Pancreas (tissue), 10 donors: ENCODE measurements at regions not wholly inside any gene's neighbourhood (a gene's known extent, or its start where the extent isn't known, plus 50 kb on each side); places are given as distances from the start of the nearest gene placed in this dataset.
"Not testable (repeated sequence)": the region's sequence is repeated elsewhere in the genome, so short reads cannot be mapped to it uniquely, and the experiment has no call there.

Experiments
- ATAC-seq, 4 donors: fragments of 200-7000 bp; cut with Tn5 transposase; one replicate each; pipeline versions ENCODE4 v1.8.0 to v1.9.1; 2020; ENCODE audit warnings: mild to moderate bottlenecking in 4 of 4, moderate library complexity in 4 of 4
- DNase-seq, 6 donors: peaks; one replicate each; pipeline ENCODE4 v3.0.0-alpha.2; 2020
- FAIRE-seq: peaks from 2 replicates; lab custom pipeline; 2012; peaks lifted over from hg19 to GRCh38; lab: Jason Lieb, UNC
- H3K27ac ChIP-seq, 4 donors: fragments of 200-600 bp; sonication (generic); 1 replicate in 3 of 4; 2 replicates in 1 of 4; pipeline versions ENCODE4 v1.5.0 to v1.8.0; 2020
- H3K27me3 ChIP-seq, 4 donors: fragments of 200-600 bp; one replicate each; pipeline ENCODE4 v1.8.0; 2021
- H3K36me3 ChIP-seq, 3 donors: fragments of 200-600 bp; sonication (generic) in 1 of 3; one replicate each; pipeline versions ENCODE4 v1.5.0 to v1.8.0; 2020 to 2021
- H3K4me1 ChIP-seq, 3 donors: fragments of 200-600 bp; one replicate each; pipeline ENCODE4 v1.8.0; 2021
- H3K4me3 ChIP-seq, 4 donors: fragments of 200-600 bp; sonication (generic) in 2 of 4; one replicate each; pipeline versions ENCODE4 v1.5.0 to v1.8.0; 2020 to 2021
- H3K9me3 ChIP-seq, 4 donors: fragments of 200-600 bp; one replicate each; pipeline ENCODE4 v1.8.0; 2021
- WGBS, 2 donors: extraction: QIAGEN DNeasy Blood & Tissue Kit; methylation state at CpG; one replicate each; pipeline ENCODE4 v1.1.7; 2013; 5-methylcytosine and 5-hydroxymethylcytosine counted together
- intact Hi-C, 3 donors: fragments of 100-400 bp; cut with DNase I; formaldehyde crosslinking; loops; one replicate each; pipeline versions ENCODE4 v1.11.1 to v1.14.2; 2022
- TF ChIP-seq, protein P1 (sequence below), 4 donors: fragments of 200-600 bp; sonication (generic) in 3 of 4; IDR thresholded peaks; one replicate each; pipeline versions ENCODE4 v1.5.0 to v1.8.0; 2021; ENCODE audit warnings: antibody characterized with exemption in 4 of 4
- donor health status: healthy with polysubstance abuse.
- donor health status: DM: no; HTN: no; CAD: no; lungs with moderate emphysema.
- donor health status: DM: no; HTN: no; CAD: no.
- donor health status: control.
- donor health status: control.
- donor health status: Bipolar disorder and iron deficiency.
- donor health status: DM: yes; HTN: yes; CAD: no.
- donor health status: DM: no; HTN: no; CAD: no.
- donor health status: DM: no; HTN: no; CAD: no.
- donor health status: DM: yes; HTN: yes; CAD: no.

- TF ChIP-seq, protein P1, sequence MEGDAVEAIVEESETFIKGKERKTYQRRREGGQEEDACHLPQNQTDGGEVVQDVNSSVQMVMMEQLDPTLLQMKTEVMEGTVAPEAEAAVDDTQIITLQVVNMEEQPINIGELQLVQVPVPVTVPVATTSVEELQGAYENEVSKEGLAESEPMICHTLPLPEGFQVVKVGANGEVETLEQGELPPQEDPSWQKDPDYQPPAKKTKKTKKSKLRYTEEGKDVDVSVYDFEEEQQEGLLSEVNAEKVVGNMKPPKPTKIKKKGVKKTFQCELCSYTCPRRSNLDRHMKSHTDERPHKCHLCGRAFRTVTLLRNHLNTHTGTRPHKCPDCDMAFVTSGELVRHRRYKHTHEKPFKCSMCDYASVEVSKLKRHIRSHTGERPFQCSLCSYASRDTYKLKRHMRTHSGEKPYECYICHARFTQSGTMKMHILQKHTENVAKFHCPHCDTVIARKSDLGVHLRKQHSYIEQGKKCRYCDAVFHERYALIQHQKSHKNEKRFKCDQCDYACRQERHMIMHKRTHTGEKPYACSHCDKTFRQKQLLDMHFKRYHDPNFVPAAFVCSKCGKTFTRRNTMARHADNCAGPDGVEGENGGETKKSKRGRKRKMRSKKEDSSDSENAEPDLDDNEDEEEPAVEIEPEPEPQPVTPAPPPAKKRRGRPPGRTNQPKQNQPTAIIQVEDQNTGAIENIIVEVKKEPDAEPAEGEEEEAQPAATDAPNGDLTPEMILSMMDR (IDR thresholded peaks at IDR 0.05) = no peak
- ATAC-seq (no peak), DNase-seq (no peak), FAIRE-seq (no peak)
- peaks cover 0 to 10% (median 0%) of the 10 kb centered on the region in 3 donors for H3K4me1 ChIP-seq
- no peaks in the 10 kb centered on the region for H3K36me3 ChIP-seq
- 77 to 85% methylated on average over 6 of the region's 6 CpGs for WGBS, 2 donors
- intact Hi-C loops = no loop called here
- no peaks in the 10 kb centered on the region for H3K27me3 ChIP-seq
- H3K4me3 ChIP-seq = no peak overlapping the region
- no peaks in the 10 kb centered on the region for H3K9me3 ChIP-seq
- no peak overlapping the region for H3K27ac ChIP-seq
Measured at GRCh38 chr16:9633844-9634243, 542.4 kb downstream of the HAPSTR1 start.

DNA sequence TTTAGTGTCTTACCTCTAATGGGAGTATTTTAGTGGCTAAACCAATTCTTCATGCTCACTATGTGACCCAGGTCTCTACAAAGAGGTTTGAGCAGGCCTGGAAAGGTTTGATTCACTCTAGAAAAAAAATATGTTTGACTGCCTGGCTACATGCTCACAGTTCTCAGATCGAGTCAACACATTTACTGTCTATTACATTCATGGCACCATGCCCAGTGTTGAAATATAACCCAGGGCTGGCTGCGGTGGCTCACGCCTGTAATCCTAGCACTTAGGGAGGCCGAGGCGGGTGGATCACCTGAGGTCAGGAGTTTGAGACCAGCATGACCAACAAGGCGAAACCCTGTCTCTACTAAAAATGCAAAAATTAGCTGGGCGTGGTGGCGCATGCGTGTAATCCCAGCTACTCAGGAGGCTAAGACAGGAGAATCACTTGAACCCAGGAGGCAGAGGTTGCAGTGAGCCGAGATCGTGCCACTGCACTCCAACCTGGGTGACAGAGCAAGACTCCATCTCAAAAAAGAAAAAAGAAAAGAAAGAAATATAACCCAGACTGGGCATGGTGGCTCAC, 543.8 kb downstream of the HAPSTR1 start:
- H3K9me3 ChIP-seq, FAIRE-seq, ATAC-seq, H3K27ac ChIP-seq, H3K4me3 ChIP-seq, H3K27me3 ChIP-seq, H3K4me1 ChIP-seq, intact Hi-C loops, H3K36me3 ChIP-seq: not testable (repeated sequence)
- DNase-seq = peak in 1 of 6 donors; percentile 20
- 67 to 68% methylated on average over 11 of the region's 11 CpGs for WGBS, 2 donors

DNA sequence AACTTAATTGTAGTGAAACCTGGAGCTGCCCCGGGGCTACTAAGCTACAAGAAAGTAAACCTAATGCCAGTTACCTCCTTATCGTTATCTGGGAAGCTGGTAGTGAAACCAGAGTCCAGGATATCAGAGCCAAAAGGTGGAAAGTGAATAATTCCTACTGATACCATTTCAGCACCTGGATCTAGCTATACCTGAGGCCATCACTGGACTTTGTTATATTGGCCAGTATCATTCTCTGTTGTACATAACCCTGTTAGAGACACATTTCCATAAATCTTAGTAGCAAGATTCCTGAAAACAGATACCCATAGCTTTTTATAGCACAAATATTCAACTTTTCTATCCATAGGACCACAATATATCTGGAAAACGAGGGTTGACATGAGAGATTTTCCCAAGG, 538.0 kb downstream of the GRIN2A start:
- no peak overlapping the region for H3K4me3 ChIP-seq
- ATAC-seq = no peak
- no peak overlapping the region for H3K27ac ChIP-seq
- DNase-seq = no peak
- intact Hi-C loops = no loop called here
- no peaks in the 10 kb centered on the region for H3K27me3 ChIP-seq
- TF ChIP-seq, protein P1 (IDR thresholded peaks at IDR 0.05) = no peak
- no peaks in the 10 kb centered on the region for H3K36me3 ChIP-seq
- FAIRE-seq = no peak
- no peaks in the 10 kb centered on the region for H3K9me3 ChIP-seq
- 60 to 61% methylated on average over 3 of the region's 3 CpGs for WGBS, 2 donors
- H3K4me1 ChIP-seq = peaks cover 0 to 6% (median 0%) of the 10 kb centered on the region in 3 donors

GRCh38 chr16:9645911-9646310, 536.3 kb downstream of the GRIN2A start:
- Histone ChIP-seq H3K9me3 (no peaks in the 10 kb centered on the region), H3K27me3 (no peaks in the 10 kb centered on the region), H3K36me3 (no peaks in the 10 kb centered on the region), H3K27ac (no peak overlapping the region), H3K4me1 (peaks cover 0 to 6% (median 0%) of the 10 kb centered on the region in 3 donors), H3K4me3 (no peak overlapping the region)
- intact Hi-C loops = no loop called here
- TF ChIP-seq, protein P1 (IDR thresholded peaks at IDR 0.05) = no peak
- no peak for FAIRE-seq
- ATAC-seq = no peak
- WGBS, 2 donors = 92 to 94% methylated on average over 3 of the region's 3 CpGs
- DNase-seq = no peak

- Histone ChIP-seq H3K27me3 (no peaks in the 10 kb centered on the region), H3K4me1 (peaks cover 0 to 6% (median 0%) of the 10 kb centered on the region in 3 donors), H3K9me3 (no peaks in the 10 kb centered on the region), H3K36me3 (no peaks in the 10 kb centered on the region), H3K4me3 (no peak overlapping the region), H3K27ac (no peak overlapping the region)
- peak in 3 of 6 donors; percentile 17 to 28 (median 22) for DNase-seq
- no peak for FAIRE-seq
- WGBS, 2 donors = 13 to 16% methylated on average over 7 of the region's 7 CpGs
- ATAC-seq = peak; percentile 83 to 94 (median 90)
- intact Hi-C loops = no loop called here
- TF ChIP-seq, protein P1 (IDR thresholded peaks at IDR 0.05) = peak; percentile 13 to 70 (median 64)
Measured at GRCh38 chr16:9647981-9648701, 534.1 kb downstream of the GRIN2A start.
